BLaER1 (cell line): ENCODE measurements at regions not wholly inside any gene's neighbourhood (a gene's known extent, or its start where the extent isn't known, plus 50 kb on each side); places are given as distances from the start of the nearest gene placed in this dataset.

Experiments used
- H3K27ac ChIP-seq: shearing (Covaris generic); formaldehyde crosslinking; 2 replicates; pipeline ENCODE4 v1.8.1; 2022
- H3K27me3 ChIP-seq: shearing (Covaris generic); formaldehyde crosslinking; 2 replicates; pipeline ENCODE4 v1.8.1; 2022
- H3K36me3 ChIP-seq: shearing (Covaris generic); formaldehyde crosslinking; 2 replicates; pipeline ENCODE4 v1.8.1; 2022
- H3K4me1 ChIP-seq: shearing (Covaris generic); formaldehyde crosslinking; 2 replicates; pipeline ENCODE4 v1.8.1; 2022
- H3K4me2 ChIP-seq: shearing (Covaris generic); formaldehyde crosslinking; 2 replicates; pipeline ENCODE4 v1.8.1; 2022
- H3K4me3 ChIP-seq: shearing (Covaris generic); formaldehyde crosslinking; 2 replicates; pipeline ENCODE4 v1.8.1; 2022
- H3K9ac ChIP-seq: shearing (Covaris generic); formaldehyde crosslinking; 2 replicates; pipeline ENCODE4 v1.8.1; 2022
- H3K9me3 ChIP-seq: shearing (Covaris generic); formaldehyde crosslinking; 2 replicates; pipeline ENCODE4 v1.8.1; 2022
- H4K20me1 ChIP-seq: shearing (Covaris generic); formaldehyde crosslinking; 2 replicates; pipeline ENCODE4 v1.8.1; 2022
- Cebpa-rat ChIP-seq: shearing (Covaris generic); IDR thresholded peaks from 2 replicates; pipeline ENCODE4 v1.8.1; 2022

GRCh38 chr16:9508328-9508936 lies 417.0 kb downstream of the HAPSTR1 start:
- Histone ChIP-seq H3K27me3 (no peaks in the 10 kb centered on the region), H3K4me1 (peaks cover 7% of the 10 kb centered on the region; the same call in 1 of the 2 replicates), H3K36me3 (no peaks in the 10 kb centered on the region), H3K4me3 (no peak overlapping the region), H3K4me2 (no peak overlapping the region), H3K9ac (no peak overlapping the region), H3K9me3 (0 out of 2 replicates have a peak, but pooled peaks cover 5% of the 10 kb centered on the region), H4K20me1 (no peaks in the 10 kb centered on the region), H3K27ac (no peak overlapping the region)
- TF ChIP-seq Cebpa-rat, result no peak

GRCh38 chr16:9509663-9510062 lies 418.2 kb downstream of the HAPSTR1 start:
- Histone ChIP-seq H3K9me3 (0 out of 2 replicates have a peak, but pooled peaks cover 5% of the 10 kb centered on the region), H4K20me1 (no peaks in the 10 kb centered on the region), H3K4me2 (no peak overlapping the region; the same call in 1 of the 2 replicates), H3K9ac (no peak overlapping the region), H3K27me3 (no peaks in the 10 kb centered on the region), H3K4me1 (peaks cover 7% of the 10 kb centered on the region; the same call in 1 of the 2 replicates), H3K36me3 (no peaks in the 10 kb centered on the region), H3K27ac (no peak overlapping the region), H3K4me3 (no peak overlapping the region)
- no peak for TF ChIP-seq Cebpa-rat

GRCh38 chr16:9511389-9511788 lies 419.9 kb downstream of the HAPSTR1 start:
- H3K9ac ChIP-seq, result no peak overlapping the region
- H3K27me3 ChIP-seq, result no peaks in the 10 kb centered on the region
- no peaks in the 10 kb centered on the region for H4K20me1 ChIP-seq
- no peaks in the 10 kb centered on the region for H3K36me3 ChIP-seq
- no peak overlapping the region for H3K4me2 ChIP-seq
- no peak overlapping the region for H3K4me3 ChIP-seq
- H3K4me1 ChIP-seq, result peaks cover 7% of the 10 kb centered on the region; the same call in 1 of the 2 replicates
- H3K27ac ChIP-seq, result no peak overlapping the region
- no peak for TF ChIP-seq Cebpa-rat
- 0 out of 2 replicates have a peak, but pooled peaks cover 5% of the 10 kb centered on the region for H3K9me3 ChIP-seq

GRCh38 chr16:9516444-9516843 lies 425.0 kb downstream of the HAPSTR1 start:
- no peak for TF ChIP-seq Cebpa-rat
- H3K9me3 ChIP-seq, result 0 out of 2 replicates have a peak, but pooled peaks cover 5% of the 10 kb centered on the region
- no peaks in the 10 kb centered on the region for H3K27me3 ChIP-seq
- H3K4me1 ChIP-seq, result no peaks in the 10 kb centered on the region
- H3K9ac ChIP-seq, result no peak overlapping the region
- no peak overlapping the region for H3K4me2 ChIP-seq
- no peaks in the 10 kb centered on the region for H4K20me1 ChIP-seq
- H3K27ac ChIP-seq, result no peak overlapping the region
- no peaks in the 10 kb centered on the region for H3K36me3 ChIP-seq
- H3K4me3 ChIP-seq, result no peak overlapping the region

- no peaks in the 10 kb centered on the region for H3K4me1 ChIP-seq
- H4K20me1 ChIP-seq, result no peaks in the 10 kb centered on the region
- no peak overlapping the region for H3K4me3 ChIP-seq
- H3K9ac ChIP-seq, result no peak overlapping the region
- H3K36me3 ChIP-seq, result no peaks in the 10 kb centered on the region
- no peak for TF ChIP-seq Cebpa-rat
- no peak overlapping the region for H3K4me2 ChIP-seq
- 0 out of 2 replicates have a peak, but pooled peaks cover 1% of the 10 kb centered on the region for H3K9me3 ChIP-seq
- no peak overlapping the region for H3K27ac ChIP-seq
- no peaks in the 10 kb centered on the region for H3K27me3 ChIP-seq
Observed at GRCh38 chr16:9518051-9518450, 426.6 kb downstream of the HAPSTR1 start.

- Histone ChIP-seq H3K27me3 (no peaks in the 10 kb centered on the region), H3K4me3 (no peak overlapping the region), H3K4me1 (no peaks in the 10 kb centered on the region), H4K20me1 (no peaks in the 10 kb centered on the region), H3K27ac (no peak overlapping the region), H3K9ac (no peak overlapping the region), H3K9me3 (no peaks in the 10 kb centered on the region), H3K4me2 (no peak overlapping the region), H3K36me3 (no peaks in the 10 kb centered on the region)
- TF ChIP-seq Cebpa-rat, result no peak
Observed at GRCh38 chr16:9518581-9518980, 427.1 kb downstream of the HAPSTR1 start.

GRCh38 chr16:9521749-9522370 lies 430.4 kb downstream of the HAPSTR1 start:
- Histone ChIP-seq H3K4me2 (no peak overlapping the region), H3K4me3 (no peak overlapping the region), H3K4me1 (no peaks in the 10 kb centered on the region), H3K27me3 (no peaks in the 10 kb centered on the region), H3K9me3 (no peaks in the 10 kb centered on the region), H3K36me3 (no peaks in the 10 kb centered on the region), H4K20me1 (no peaks in the 10 kb centered on the region), H3K27ac (no peak overlapping the region), H3K9ac (no peak overlapping the region)
- TF ChIP-seq Cebpa-rat, result no peak

GRCh38 chr16:9522614-9523013 lies 431.2 kb downstream of the HAPSTR1 start:
- H3K27me3 ChIP-seq, result no peaks in the 10 kb centered on the region
- no peaks in the 10 kb centered on the region for H3K36me3 ChIP-seq
- H3K27ac ChIP-seq, result no peak overlapping the region
- no peak overlapping the region for H3K4me3 ChIP-seq
- H3K4me1 ChIP-seq, result no peaks in the 10 kb centered on the region
- no peak for TF ChIP-seq Cebpa-rat
- H3K9ac ChIP-seq, result no peak overlapping the region
- H3K4me2 ChIP-seq, result no peak overlapping the region
- H3K9me3 ChIP-seq, result no peaks in the 10 kb centered on the region
- no peaks in the 10 kb centered on the region for H4K20me1 ChIP-seq

- no peak overlapping the region for H3K9ac ChIP-seq
- no peak overlapping the region for H3K27ac ChIP-seq
- H3K4me2 ChIP-seq, result no peak overlapping the region
- H4K20me1 ChIP-seq, result no peaks in the 10 kb centered on the region
- no peaks in the 10 kb centered on the region for H3K36me3 ChIP-seq
- no peaks in the 10 kb centered on the region for H3K4me1 ChIP-seq
- TF ChIP-seq Cebpa-rat, result no peak
- no peaks in the 10 kb centered on the region for H3K27me3 ChIP-seq
- H3K4me3 ChIP-seq, result no peak overlapping the region
- H3K9me3 ChIP-seq, result no peaks in the 10 kb centered on the region
Observed at GRCh38 chr16:9523994-9524393, 432.6 kb downstream of the HAPSTR1 start.

- H3K9me3 ChIP-seq, result no peaks in the 10 kb centered on the region
- H4K20me1 ChIP-seq, result no peaks in the 10 kb centered on the region
- H3K27ac ChIP-seq, result no peak overlapping the region
- no peak overlapping the region for H3K4me3 ChIP-seq
- no peaks in the 10 kb centered on the region for H3K36me3 ChIP-seq
- no peaks in the 10 kb centered on the region for H3K27me3 ChIP-seq
- no peak overlapping the region for H3K4me2 ChIP-seq
- no peak for TF ChIP-seq Cebpa-rat
- no peaks in the 10 kb centered on the region for H3K4me1 ChIP-seq
- H3K9ac ChIP-seq, result no peak overlapping the region
Observed at GRCh38 chr16:9525037-9525436, 433.6 kb downstream of the HAPSTR1 start.
